Endothelial cell (in vitro differentiated cells): ENCODE measurements at regions not wholly inside any gene's neighbourhood (a gene's known extent, or its start where the extent isn't known, plus 50 kb on each side); places are given as distances from the start of the nearest gene placed in this dataset.

Experiments used
- DNase-seq: peaks from one replicate; pipeline ENCODE4 v3.0.0; 2021; ENCODE audit warnings: low spot score
- H3K27ac Mint-ChIP-seq: one replicate; pipeline ENCODE4 v1.8.0; 2021; ENCODE audit warnings: mixed read lengths, inconsistent platforms; ENCODE audit not compliant: unreplicated experiment
- H3K27me3 Mint-ChIP-seq: one replicate; pipeline ENCODE4 v1.8.0; 2021; ENCODE audit warnings: mild to moderate bottlenecking, moderate library complexity, mixed read lengths, inconsistent platforms; ENCODE audit not compliant: unreplicated experiment
- H3K36me3 Mint-ChIP-seq: one replicate; pipeline ENCODE4 v1.8.0; 2021; ENCODE audit warnings: mild to moderate bottlenecking, low read depth, mixed read lengths, inconsistent platforms; ENCODE audit not compliant: unreplicated experiment
- H3K4me1 Mint-ChIP-seq: one replicate; pipeline ENCODE4 v1.8.0; 2021; ENCODE audit warnings: mild to moderate bottlenecking, mixed read lengths, inconsistent platforms; ENCODE audit not compliant: unreplicated experiment
- H3K4me3 Mint-ChIP-seq: one replicate; pipeline ENCODE4 v1.8.0; 2021; ENCODE audit warnings: mild to moderate bottlenecking, mixed read lengths, inconsistent platforms; ENCODE audit not compliant: unreplicated experiment
- H3K9me3 Mint-ChIP-seq: one replicate; pipeline ENCODE4 v1.8.0; 2021; ENCODE audit warnings: mixed read lengths, inconsistent platforms; ENCODE audit not compliant: unreplicated experiment
- CTCF ChIP-seq: fragments of 200-600 bp; sonication (generic); IDR thresholded peaks from one replicate; pipeline ENCODE4 v1.5.0; 2021; ENCODE audit warnings: antibody characterized with exemption; ENCODE audit not compliant: unreplicated experiment

- no peak for TF ChIP-seq CTCF
These were observed 217.3 kb upstream of the P2RY1 start for GRCh38 chr3:152617609-152618008.

GRCh38 chr3:152618529-152618928 lies 216.4 kb upstream of the P2RY1 start:
- Mint-ChIP-seq H3K27me3 (no peaks in the 10 kb centered on the region), H3K4me3 (no peak overlapping the region), H3K9me3 (no peaks in the 10 kb centered on the region), H3K36me3 (no peaks in the 10 kb centered on the region), H3K27ac (no peak overlapping the region), H3K4me1 (peaks cover 4% of the 10 kb centered on the region)
- DNase-seq, result no peak
- no peak for TF ChIP-seq CTCF

More at GRCh38 chr3:152617609-152618008, 217.3 kb upstream of the P2RY1 start:
- H3K4me1 Mint-ChIP-seq, result peaks cover 4% of the 10 kb centered on the region
- no peaks in the 10 kb centered on the region for H3K9me3 Mint-ChIP-seq
- no peaks in the 10 kb centered on the region for H3K36me3 Mint-ChIP-seq
- H3K27ac Mint-ChIP-seq, result no peak overlapping the region
- no peaks in the 10 kb centered on the region for H3K27me3 Mint-ChIP-seq
- no peak overlapping the region for H3K4me3 Mint-ChIP-seq
- no peak for DNase-seq

GRCh38 chr3:152619691-152620090 lies 215.2 kb upstream of the P2RY1 start:
- no peak overlapping the region for H3K4me3 Mint-ChIP-seq
- no peak overlapping the region for H3K27ac Mint-ChIP-seq
- TF ChIP-seq CTCF, result no peak
- peaks cover 8% of the 10 kb centered on the region for H3K4me1 Mint-ChIP-seq
- no peaks in the 10 kb centered on the region for H3K9me3 Mint-ChIP-seq
- H3K27me3 Mint-ChIP-seq, result no peaks in the 10 kb centered on the region
- DNase-seq, result no peak
- H3K36me3 Mint-ChIP-seq, result no peaks in the 10 kb centered on the region

GRCh38 chr3:152620395-152620794 lies 214.5 kb upstream of the P2RY1 start:
- no peak for DNase-seq
- no peaks in the 10 kb centered on the region for H3K27me3 Mint-ChIP-seq
- H3K27ac Mint-ChIP-seq, result no peak overlapping the region
- no peak overlapping the region for H3K4me3 Mint-ChIP-seq
- TF ChIP-seq CTCF, result no peak
- no peaks in the 10 kb centered on the region for H3K36me3 Mint-ChIP-seq
- H3K9me3 Mint-ChIP-seq, result no peaks in the 10 kb centered on the region
- peaks cover 8% of the 10 kb centered on the region for H3K4me1 Mint-ChIP-seq

- H3K27me3 Mint-ChIP-seq, result no peaks in the 10 kb centered on the region
- H3K4me1 Mint-ChIP-seq, result peaks cover 8% of the 10 kb centered on the region
- H3K36me3 Mint-ChIP-seq, result no peaks in the 10 kb centered on the region
- no peaks in the 10 kb centered on the region for H3K9me3 Mint-ChIP-seq
- no peak overlapping the region for H3K4me3 Mint-ChIP-seq
- no peak for TF ChIP-seq CTCF
- H3K27ac Mint-ChIP-seq, result no peak overlapping the region
- DNase-seq, result no peak
These were observed 213.7 kb upstream of the P2RY1 start for GRCh38 chr3:152621006-152621868.
